Psoas muscle (tissue), 7 donors: ENCODE measurements at regions not wholly inside any gene's neighbourhood (a gene's known extent, or its start where the extent isn't known, plus 50 kb on each side); places are given as distances from the start of the nearest gene placed in this dataset.

Source experiments
- ATAC-seq, 4 donors: fragments of 200-7000 bp; cut with Tn5 transposase; one replicate each; pipeline ENCODE4 v1.9.1; 2020; ENCODE audit warnings: moderate library complexity in 3 of 4, mild to moderate bottlenecking in 2 of 4
- DNase-seq, 2 donors: peaks; one replicate each; pipeline ENCODE4 v3.0.0-alpha.2; 2020
- H3K27ac ChIP-seq: fragments of 200-600 bp; one replicate; pipeline ENCODE4 v1.8.0; 2022
- H3K27me3 ChIP-seq, 3 donors: fragments of 200-600 bp in 1 of 3; one replicate each; pipeline versions ENCODE4 v1.6.1 to v1.8.0; 2013 to 2022; ENCODE audit warnings: low read length in 2 of 3, mild to moderate bottlenecking in 2 of 3, moderate library complexity in 1 of 3; ENCODE audit not compliant: insufficient read depth in 3 of 3
- H3K36me3 ChIP-seq, 2 donors: fragments of 200-600 bp in 1 of 2; one replicate each; pipeline versions ENCODE4 v1.6.1 to v1.8.0; 2013 to 2022; ENCODE audit warnings: low read depth in 1 of 2, mild to moderate bottlenecking in 1 of 2, moderate library complexity in 1 of 2; ENCODE audit not compliant: insufficient read depth in 1 of 2
- H3K4me1 ChIP-seq: fragments of 200-600 bp; one replicate; pipeline ENCODE4 v1.8.0; 2022
- H3K4me3 ChIP-seq: fragments of 200-600 bp; one replicate; pipeline ENCODE4 v1.8.0; 2022; ENCODE audit warnings: mild to moderate bottlenecking
- H3K9me3 ChIP-seq: fragments of 200-600 bp; one replicate; pipeline ENCODE4 v1.8.0; 2022
- WGBS, 3 donors: extraction: QIAGEN DNeasy Blood & Tissue Kit; methylation state at CpG; one replicate each; pipeline versions ENCODE4 v1.1.6 to v1.1.7; 2013; 5-methylcytosine and 5-hydroxymethylcytosine counted together
- intact Hi-C, 2 donors: fragments of 100-400 bp; cut with DNase I; formaldehyde crosslinking; loops; one replicate each; pipeline versions ENCODE4 v1.11.0 to v1.14.2; 2022
- TF ChIP-seq, protein P1 (sequence below): fragments of 200-600 bp; IDR thresholded peaks from one replicate; pipeline ENCODE4 v1.8.0; 2022; ENCODE audit warnings: antibody characterized with exemption
- donor health status: healthy with polysubstance abuse.
- donor health status: DM: no; HTN: no; CAD: no; lungs with moderate emphysema.
- donor health status: Bipolar disorder and iron deficiency.
- donor health status: healthy.
- donor health status: DM: yes; HTN: yes; CAD: no.
- donor health status: DM: no; HTN: no; CAD: no.
- donor health status: DM: yes; HTN: yes; CAD: no.

DNA sequence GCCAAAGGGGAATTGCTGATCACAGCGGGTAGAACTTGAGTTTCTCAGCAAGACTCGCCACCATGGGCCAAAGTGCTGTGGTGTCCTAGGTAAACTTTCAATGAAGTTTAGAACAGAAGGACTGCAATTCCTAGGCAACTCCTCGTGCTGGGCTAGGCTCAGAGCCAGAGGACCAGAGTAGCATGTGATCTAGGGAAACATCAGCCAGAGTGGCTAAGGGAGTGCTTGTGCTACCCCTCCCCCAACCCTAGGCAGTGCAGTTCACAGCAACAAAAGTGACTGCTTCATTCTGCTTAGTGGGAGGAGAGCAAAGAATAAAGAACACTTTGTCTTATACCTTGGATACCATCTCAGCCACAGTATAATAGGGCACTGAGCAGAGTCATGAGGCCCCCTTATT lies 1658.6 kb upstream of the MIR17HG start:
- H3K4me3 ChIP-seq: no peak overlapping the region
- DNase-seq (no peak), ATAC-seq (no peak)
- no peaks in the 10 kb centered on the region for H3K4me1 ChIP-seq
- WGBS, 3 donors: 65 to 76% (median 69%) methylated on average over 3 of the region's 3 CpGs
- TF ChIP-seq, protein P1, sequence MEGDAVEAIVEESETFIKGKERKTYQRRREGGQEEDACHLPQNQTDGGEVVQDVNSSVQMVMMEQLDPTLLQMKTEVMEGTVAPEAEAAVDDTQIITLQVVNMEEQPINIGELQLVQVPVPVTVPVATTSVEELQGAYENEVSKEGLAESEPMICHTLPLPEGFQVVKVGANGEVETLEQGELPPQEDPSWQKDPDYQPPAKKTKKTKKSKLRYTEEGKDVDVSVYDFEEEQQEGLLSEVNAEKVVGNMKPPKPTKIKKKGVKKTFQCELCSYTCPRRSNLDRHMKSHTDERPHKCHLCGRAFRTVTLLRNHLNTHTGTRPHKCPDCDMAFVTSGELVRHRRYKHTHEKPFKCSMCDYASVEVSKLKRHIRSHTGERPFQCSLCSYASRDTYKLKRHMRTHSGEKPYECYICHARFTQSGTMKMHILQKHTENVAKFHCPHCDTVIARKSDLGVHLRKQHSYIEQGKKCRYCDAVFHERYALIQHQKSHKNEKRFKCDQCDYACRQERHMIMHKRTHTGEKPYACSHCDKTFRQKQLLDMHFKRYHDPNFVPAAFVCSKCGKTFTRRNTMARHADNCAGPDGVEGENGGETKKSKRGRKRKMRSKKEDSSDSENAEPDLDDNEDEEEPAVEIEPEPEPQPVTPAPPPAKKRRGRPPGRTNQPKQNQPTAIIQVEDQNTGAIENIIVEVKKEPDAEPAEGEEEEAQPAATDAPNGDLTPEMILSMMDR: no peak
- intact Hi-C loops: no loop called here
- H3K27me3 ChIP-seq: no peaks in the 10 kb centered on the region
- H3K36me3 ChIP-seq: no peaks in the 10 kb centered on the region
- H3K9me3 ChIP-seq: no peaks in the 10 kb centered on the region
- H3K27ac ChIP-seq: no peak overlapping the region

DNA sequence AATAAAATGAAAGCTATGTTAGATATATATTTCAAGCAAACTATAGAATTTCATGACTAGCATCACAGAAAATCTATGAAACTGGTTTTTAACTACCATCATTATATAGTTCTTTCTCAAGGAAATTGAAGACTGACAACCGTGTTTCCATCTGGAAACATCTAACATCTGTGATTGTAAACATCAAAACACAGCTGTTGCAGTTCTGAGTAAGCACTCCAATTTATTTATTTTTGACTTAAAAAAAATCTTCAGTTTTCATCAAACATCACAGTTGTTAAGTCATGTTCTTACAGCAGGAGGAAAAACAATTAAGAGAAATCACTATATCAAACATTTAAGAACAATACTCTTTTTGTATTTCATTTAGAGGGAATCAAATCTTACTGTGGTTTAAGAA lies 1653.0 kb upstream of the MIR17HG start:
- 11 to 21% (median 14%) methylated on average over 1 of the region's 1 CpG for WGBS, 3 donors
- intact Hi-C loops: no loop called here
- Histone ChIP-seq H3K27me3 (no peaks in the 10 kb centered on the region), H3K4me3 (no peak overlapping the region), H3K4me1 (no peaks in the 10 kb centered on the region), H3K27ac (no peak overlapping the region), H3K9me3 (no peaks in the 10 kb centered on the region), H3K36me3 (no peaks in the 10 kb centered on the region)
- ATAC-seq (no peak), DNase-seq (no peak)
- TF ChIP-seq, protein P1: no peak

DNA sequence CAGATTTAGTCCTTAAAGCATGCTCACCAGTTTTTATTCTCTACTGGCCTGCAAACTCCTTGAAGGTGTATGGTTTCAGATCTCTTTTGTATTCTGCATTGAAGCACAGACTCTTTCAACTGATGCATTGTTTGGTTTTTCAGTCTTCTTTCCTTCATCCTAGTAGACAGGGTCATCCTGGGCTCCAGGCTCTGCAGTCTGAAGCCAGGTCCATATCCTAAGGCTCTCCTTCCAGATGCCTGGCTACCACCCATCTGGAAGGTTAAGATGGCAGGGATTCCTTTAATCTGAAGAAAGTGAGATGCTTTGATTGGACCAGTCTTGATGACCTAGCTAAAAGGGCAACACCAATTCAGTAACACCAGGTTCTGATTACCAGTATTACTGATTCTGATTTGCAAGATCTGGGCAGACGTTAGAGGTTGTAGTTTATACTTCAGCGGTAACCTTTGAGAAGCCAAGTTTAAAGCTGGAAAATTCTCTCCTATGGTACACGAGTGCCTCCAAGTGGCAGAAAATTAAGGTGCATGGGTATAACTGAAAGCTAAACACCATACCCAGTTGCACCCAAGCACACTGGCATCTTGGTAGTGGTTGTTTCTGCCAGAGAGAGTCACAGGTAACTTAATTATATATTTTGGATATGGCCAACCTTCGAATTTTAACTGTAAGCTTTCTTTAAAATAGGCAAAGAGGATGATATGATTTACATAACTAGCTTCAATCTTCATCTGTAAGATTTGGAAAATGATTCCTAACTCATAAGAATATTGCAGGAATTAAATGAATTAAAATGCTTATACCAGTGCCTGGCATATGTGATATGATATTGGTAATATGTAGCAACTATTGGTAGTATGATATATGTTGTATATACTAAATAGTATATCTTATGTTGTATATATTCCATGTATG lies 1651.9 kb upstream of the MIR17HG start:
- no peaks in the 10 kb centered on the region for H3K4me1 ChIP-seq
- H3K9me3 ChIP-seq: no peaks in the 10 kb centered on the region
- H3K27me3 ChIP-seq: no peaks in the 10 kb centered on the region
- no peaks in the 10 kb centered on the region for H3K36me3 ChIP-seq
- intact Hi-C loops: no loop called here
- H3K27ac ChIP-seq: no peak overlapping the region
- H3K4me3 ChIP-seq: no peak overlapping the region
- TF ChIP-seq, protein P1: peak; percentile 26
- WGBS, 3 donors: 14 to 18% (median 16%) methylated on average over 4 of the region's 4 CpGs
- DNase-seq: no peak
- no peak for ATAC-seq

DNA sequence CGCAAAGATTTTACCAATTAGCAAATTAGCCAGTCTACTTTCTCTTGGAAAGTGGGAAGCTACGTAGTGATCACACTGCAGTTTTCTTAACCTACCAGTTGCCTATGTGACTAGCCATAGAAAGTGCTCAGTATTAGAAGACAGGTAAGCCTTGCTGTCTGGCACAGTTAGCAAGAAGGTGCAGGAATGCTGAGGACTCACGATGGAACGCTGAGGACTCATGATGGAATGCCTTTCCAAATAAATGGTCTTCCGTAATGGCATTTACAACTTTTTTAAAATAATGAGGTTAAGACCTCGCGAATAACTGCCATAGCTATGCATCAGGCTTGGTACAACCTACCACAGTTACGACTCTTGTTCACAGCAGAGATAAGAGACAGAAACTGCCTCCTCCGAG lies 1645.6 kb upstream of the MIR17HG start:
- no peak for ATAC-seq
- Histone ChIP-seq H3K9me3 (no peaks in the 10 kb centered on the region), H3K27ac (no peak overlapping the region), H3K4me1 (no peaks in the 10 kb centered on the region), H3K4me3 (no peak overlapping the region), H3K27me3 (no peaks in the 10 kb centered on the region), H3K36me3 (no peaks in the 10 kb centered on the region)
- intact Hi-C loops: no loop called here
- 89 to 93% (median 91%) methylated on average over 9 of the region's 9 CpGs for WGBS, 3 donors
- DNase-seq: no peak
- TF ChIP-seq, protein P1: no peak

DNA sequence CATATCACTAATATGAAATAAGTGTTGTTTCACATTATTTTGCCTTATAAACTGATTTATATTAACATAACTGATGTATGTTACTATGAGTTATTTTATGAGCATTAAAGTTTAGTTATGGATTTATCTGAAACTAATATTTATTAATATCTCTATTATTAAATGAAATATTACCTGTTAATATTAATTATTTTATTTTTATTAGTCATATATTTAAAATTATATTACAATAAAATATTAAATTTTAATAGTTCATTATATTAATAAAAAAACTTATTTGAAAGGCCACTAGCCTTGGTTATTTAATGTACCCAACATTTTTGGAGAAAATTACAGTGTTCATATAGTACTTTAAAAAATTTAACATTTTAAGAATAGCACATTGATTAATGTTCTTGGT lies 1643.4 kb upstream of the MIR17HG start:
- no peaks in the 10 kb centered on the region for H3K27me3 ChIP-seq
- no peak overlapping the region for H3K4me3 ChIP-seq
- DNase-seq: no peak
- no peaks in the 10 kb centered on the region for H3K36me3 ChIP-seq
- H3K4me1 ChIP-seq: no peaks in the 10 kb centered on the region
- ATAC-seq: no peak
- H3K27ac ChIP-seq: no peak overlapping the region
- TF ChIP-seq, protein P1: no peak
- no peaks in the 10 kb centered on the region for H3K9me3 ChIP-seq
- intact Hi-C loops: no loop called here
